ENCODE measurements at regions not wholly inside any gene's neighbourhood (a gene's known extent, or its start where the extent isn't known, plus 50 kb on each side); places are given as distances from the start of the nearest gene placed in this dataset.

DNA sequence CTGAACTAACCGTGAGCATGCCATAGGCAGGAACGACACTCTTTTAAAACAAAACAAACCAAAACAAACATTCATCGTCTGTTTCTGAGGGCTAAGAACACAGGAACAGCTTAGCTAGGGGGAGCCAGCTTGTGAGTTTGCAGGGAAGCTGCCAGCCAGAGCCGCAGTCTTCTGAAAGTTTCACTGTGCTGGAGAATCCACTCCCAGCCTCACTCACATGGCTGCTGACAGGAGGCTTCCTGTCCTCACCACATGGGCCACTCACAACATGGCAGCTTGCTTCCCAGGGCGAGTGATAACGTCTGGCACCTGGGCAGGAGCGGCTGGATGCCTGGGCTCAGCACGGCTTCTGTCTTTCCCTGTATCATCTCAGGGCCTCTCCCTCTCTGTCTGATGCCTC is 275.2 kb downstream of the MSX2 start:
- H3K4me2 ChIP-seq (ENCODE audit: unreplicated experiment): no peak overlapping the region
- no peaks in the 10 kb centered on the region for H3K27me3 ChIP-seq (replicated peaks; ENCODE audit: insufficient read depth)
- H3K9me3 ChIP-seq (ENCODE audit: low read depth): no peaks in the 10 kb centered on the region
- no peaks in the 10 kb centered on the region for H3K9me2 ChIP-seq (ENCODE audit: insufficient read depth)
- WGBS, 2 experiments (ENCODE audit: low coverage in 1 of 2, low lambda C conversion rate in 2 of 2, missing lambda C conversion rate in 2 of 2): 8 to 9% methylated on average over 8 of the region's 8 CpGs
- no peak overlapping the region for H3K27ac ChIP-seq
- TF ChIP-seq EZH2 (IDR thresholded peaks at IDR 0.05; ENCODE audit: insufficient read depth, poor library complexity, severe bottlenecking) (no peak), EZH2phosphoT487 (IDR thresholded peaks at IDR 0.05; ENCODE audit: insufficient read depth, low read depth) (no peak)
- H4K20me1 ChIP-seq (ENCODE audit: insufficient read depth): no peaks in the 10 kb centered on the region
- H3K4me3 ChIP-seq: no peak overlapping the region
- H3K4me1 ChIP-seq (ENCODE audit: insufficient read depth): no peaks in the 10 kb centered on the region
- in situ Hi-C loops (cut with MboI): no loop called here
- no peak for DNase-seq
- no peaks in the 10 kb centered on the region for H3K79me2 ChIP-seq (ENCODE audit: insufficient read depth)
- H3K36me3 ChIP-seq (ENCODE audit: low read depth): no peaks in the 10 kb centered on the region
- no peak overlapping the region for H3K9ac ChIP-seq
- H3F3A ChIP-seq (ENCODE audit: insufficient read depth): no peaks in the 10 kb centered on the region
- no peak overlapping the region for H2AFZ ChIP-seq

DNA sequence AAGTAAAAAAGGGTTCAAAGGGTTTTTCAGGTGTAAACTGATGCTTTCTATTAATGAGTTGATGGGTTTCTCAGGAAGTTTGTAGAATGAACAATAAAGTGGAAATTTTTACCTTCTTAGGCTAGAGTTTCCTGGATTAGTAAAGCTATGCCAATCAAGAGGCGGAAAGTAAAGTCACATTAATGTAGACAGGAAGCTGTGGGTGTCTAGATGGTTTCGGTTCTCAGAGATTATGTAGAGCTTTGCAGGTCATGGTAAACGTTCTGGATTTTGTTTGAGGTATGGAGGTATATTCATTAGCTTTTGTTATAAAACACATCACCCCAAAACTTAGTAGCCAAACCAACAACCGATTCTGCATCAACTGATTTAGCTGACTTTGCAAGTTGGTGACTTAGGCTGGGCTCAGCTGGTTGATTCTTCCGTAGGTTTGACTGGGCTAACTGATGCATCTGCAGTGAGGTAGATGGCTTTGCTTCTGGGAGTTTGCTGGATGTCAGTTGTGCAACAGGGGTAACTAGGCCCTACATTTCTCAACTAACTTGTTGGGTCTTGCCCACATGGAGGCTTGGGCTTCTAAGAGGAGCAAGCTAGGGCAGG is 273.8 kb downstream of the MSX2 start:
- Histone ChIP-seq H2AFZ (no peak overlapping the region), H3K4me1 (ENCODE audit: insufficient read depth) (no peaks in the 10 kb centered on the region), H3K4me3 (no peak overlapping the region), H3F3A (ENCODE audit: insufficient read depth) (no peaks in the 10 kb centered on the region), H3K9me3 (ENCODE audit: low read depth) (no peaks in the 10 kb centered on the region), H3K27ac (no peak overlapping the region), H3K36me3 (ENCODE audit: low read depth) (no peaks in the 10 kb centered on the region), H3K9ac (no peak overlapping the region), H4K20me1 (ENCODE audit: insufficient read depth) (no peaks in the 10 kb centered on the region), H3K4me2 (ENCODE audit: unreplicated experiment) (no peak overlapping the region), H3K79me2 (ENCODE audit: insufficient read depth) (no peaks in the 10 kb centered on the region), H3K27me3 (replicated peaks; ENCODE audit: insufficient read depth) (no peaks in the 10 kb centered on the region), H3K9me2 (ENCODE audit: insufficient read depth) (no peaks in the 10 kb centered on the region)
- 20 to 21% methylated on average over 5 of the region's 5 CpGs for WGBS, 2 experiments (ENCODE audit: low coverage in 1 of 2, low lambda C conversion rate in 2 of 2, missing lambda C conversion rate in 2 of 2)
- in situ Hi-C loops (cut with MboI): no loop called here
- no peak for DNase-seq
- TF ChIP-seq EZH2phosphoT487 (IDR thresholded peaks at IDR 0.05; ENCODE audit: insufficient read depth, low read depth) (no peak), EZH2 (IDR thresholded peaks at IDR 0.05; ENCODE audit: insufficient read depth, poor library complexity, severe bottlenecking) (no peak)

DNA sequence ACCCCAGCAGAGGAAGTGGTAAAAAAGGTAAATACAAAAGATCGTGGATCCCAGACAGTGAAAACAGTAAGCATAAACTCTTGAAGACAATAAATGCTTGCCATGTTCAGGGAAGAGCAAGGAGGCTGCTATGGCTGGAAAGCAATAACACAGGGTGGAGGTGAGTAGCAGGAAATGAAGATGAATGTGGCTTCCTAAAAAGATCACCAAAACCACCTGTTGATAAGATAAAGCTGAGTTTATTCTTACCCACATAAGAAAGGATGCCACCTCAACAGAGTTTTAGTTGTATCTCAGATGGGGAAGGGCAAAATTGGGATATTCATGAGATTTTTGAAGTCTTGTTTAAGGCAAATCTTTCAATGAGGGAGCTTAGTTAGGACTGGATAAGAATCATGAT is 273.3 kb downstream of the MSX2 start:
- Histone ChIP-seq H3K4me1 (ENCODE audit: insufficient read depth) (no peaks in the 10 kb centered on the region), H3K9me3 (ENCODE audit: low read depth) (no peaks in the 10 kb centered on the region), H3K36me3 (ENCODE audit: low read depth) (no peaks in the 10 kb centered on the region), H3K79me2 (ENCODE audit: insufficient read depth) (no peaks in the 10 kb centered on the region), H3K9me2 (ENCODE audit: insufficient read depth) (no peaks in the 10 kb centered on the region), H3K27ac (no peak overlapping the region), H2AFZ (no peak overlapping the region), H3F3A (ENCODE audit: insufficient read depth) (no peaks in the 10 kb centered on the region), H3K4me3 (no peak overlapping the region), H3K9ac (no peak overlapping the region), H4K20me1 (ENCODE audit: insufficient read depth) (no peaks in the 10 kb centered on the region), H3K27me3 (replicated peaks; ENCODE audit: insufficient read depth) (no peaks in the 10 kb centered on the region), H3K4me2 (ENCODE audit: unreplicated experiment) (no peak overlapping the region)
- in situ Hi-C loops (cut with MboI): no loop called here
- 0 to 3% methylated on average over 1 of the region's 1 CpG for WGBS, 2 experiments (ENCODE audit: low coverage in 1 of 2, low lambda C conversion rate in 2 of 2, missing lambda C conversion rate in 2 of 2)
- no peak for TF ChIP-seq EZH2phosphoT487 (IDR thresholded peaks at IDR 0.05; ENCODE audit: insufficient read depth, low read depth)
- DNase-seq: no peak

DNA sequence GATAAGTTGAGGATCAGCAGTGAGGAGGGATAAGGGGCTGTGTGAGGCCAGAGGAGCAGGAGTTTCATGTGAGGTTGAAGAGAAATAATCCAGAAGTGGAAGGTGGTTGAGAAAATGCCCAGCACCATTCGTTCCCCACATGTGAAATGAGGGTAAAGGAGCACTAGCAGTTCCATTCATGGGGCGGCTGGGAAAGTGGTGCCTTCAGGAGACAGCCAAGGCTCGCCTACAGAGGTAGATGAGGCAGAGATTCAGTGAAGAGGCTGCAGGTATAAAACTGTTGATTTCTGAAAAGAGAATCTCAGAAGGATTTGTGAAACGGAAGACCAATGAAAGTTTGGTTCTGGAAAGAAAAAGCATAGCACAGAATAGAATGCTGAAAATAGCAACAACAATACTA is 272.6 kb downstream of the MSX2 start:
- H3F3A ChIP-seq (ENCODE audit: insufficient read depth): no peaks in the 10 kb centered on the region
- H3K9me3 ChIP-seq (ENCODE audit: low read depth): no peaks in the 10 kb centered on the region
- no peak overlapping the region for H3K9ac ChIP-seq
- WGBS, 2 experiments (ENCODE audit: low coverage in 1 of 2, low lambda C conversion rate in 2 of 2, missing lambda C conversion rate in 2 of 2): 16 to 22% methylated on average over 4 of the region's 4 CpGs
- H3K4me1 ChIP-seq (ENCODE audit: insufficient read depth): no peaks in the 10 kb centered on the region
- DNase-seq: no peak
- in situ Hi-C loops (cut with MboI): no loop called here
- H3K79me2 ChIP-seq (ENCODE audit: insufficient read depth): no peaks in the 10 kb centered on the region
- H3K9me2 ChIP-seq (ENCODE audit: insufficient read depth): no peaks in the 10 kb centered on the region
- H3K27ac ChIP-seq: no peak overlapping the region
- no peak overlapping the region for H3K4me3 ChIP-seq
- TF ChIP-seq EZH2 (IDR thresholded peaks at IDR 0.05; ENCODE audit: insufficient read depth, poor library complexity, severe bottlenecking): no peak
- TF ChIP-seq EZH2phosphoT487 (IDR thresholded peaks at IDR 0.05; ENCODE audit: insufficient read depth, low read depth): no peak
- no peak overlapping the region for H3K4me2 ChIP-seq (ENCODE audit: unreplicated experiment)
- no peaks in the 10 kb centered on the region for H4K20me1 ChIP-seq (ENCODE audit: insufficient read depth)
- H3K36me3 ChIP-seq (ENCODE audit: low read depth): no peaks in the 10 kb centered on the region
- no peak overlapping the region for H2AFZ ChIP-seq
- no peaks in the 10 kb centered on the region for H3K27me3 ChIP-seq (replicated peaks; ENCODE audit: insufficient read depth)

DNA sequence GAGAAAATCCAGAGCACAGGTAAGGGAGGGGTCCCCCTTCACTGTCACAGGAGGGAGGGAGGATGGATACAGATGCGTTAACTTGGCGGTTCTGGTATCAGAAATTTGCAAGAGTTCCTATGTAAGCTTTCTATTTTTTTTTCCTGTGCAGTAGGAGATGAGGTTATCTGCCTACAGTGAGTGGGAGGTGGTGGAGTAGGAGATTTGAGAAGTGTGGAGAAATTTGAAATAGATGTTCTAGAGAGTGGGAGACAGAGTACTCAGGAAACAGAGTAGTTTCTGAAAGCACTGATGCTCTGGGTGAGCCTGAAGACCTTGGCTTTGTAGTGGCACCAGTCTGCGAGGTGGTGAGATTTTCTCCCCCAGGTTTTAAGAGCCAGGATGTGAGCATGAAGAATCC is 271.4 kb downstream of the MSX2 start:
- TF ChIP-seq EZH2 (IDR thresholded peaks at IDR 0.05; ENCODE audit: insufficient read depth, poor library complexity, severe bottlenecking) (no peak), EZH2phosphoT487 (IDR thresholded peaks at IDR 0.05; ENCODE audit: insufficient read depth, low read depth) (no peak)
- no peak overlapping the region for H3K4me3 ChIP-seq
- no peak overlapping the region for H3K9ac ChIP-seq
- no peaks in the 10 kb centered on the region for H3F3A ChIP-seq (ENCODE audit: insufficient read depth)
- no peaks in the 10 kb centered on the region for H3K9me3 ChIP-seq (ENCODE audit: low read depth)
- H2AFZ ChIP-seq: no peak overlapping the region
- H3K4me1 ChIP-seq (ENCODE audit: insufficient read depth): no peaks in the 10 kb centered on the region
- no peak overlapping the region for H3K4me2 ChIP-seq (ENCODE audit: unreplicated experiment)
- H3K27me3 ChIP-seq (replicated peaks; ENCODE audit: insufficient read depth): no peaks in the 10 kb centered on the region
- no peaks in the 10 kb centered on the region for H4K20me1 ChIP-seq (ENCODE audit: insufficient read depth)
- no peak for DNase-seq
- H3K79me2 ChIP-seq (ENCODE audit: insufficient read depth): no peaks in the 10 kb centered on the region
- 24 to 28% methylated on average over 3 of the region's 3 CpGs for WGBS, 2 experiments (ENCODE audit: low coverage in 1 of 2, low lambda C conversion rate in 2 of 2, missing lambda C conversion rate in 2 of 2)
- in situ Hi-C loops (cut with MboI): no loop called here
- H3K27ac ChIP-seq: no peak overlapping the region
- no peaks in the 10 kb centered on the region for H3K36me3 ChIP-seq (ENCODE audit: low read depth)
- H3K9me2 ChIP-seq (ENCODE audit: insufficient read depth): no peaks in the 10 kb centered on the region
